B cell (primary cell): ENCODE measurements at regions not wholly inside any gene's neighbourhood (a gene's known extent, or its start where the extent isn't known, plus 50 kb on each side); places are given as distances from the start of the nearest gene placed in this dataset.

Experiments
- ATAC-seq: fragments of 200-7000 bp; cut with Tn5 transposase; one replicate; pipeline ENCODE4 v1.10.0; 2021; ENCODE audit warnings: low read depth, mild to moderate bottlenecking, moderate number of reproducible peaks, moderate library complexity
- CTCF ChIA-PET: fragments of 350-600 bp; sonication (Branson Sonifier 250); formaldehyde crosslinking; loops from one replicate; lab custom pipeline; 2021; ENCODE audit warnings: antibody characterized with exemption, inconsistent platforms; lab: Charles Lee
- POLR2A ChIA-PET: fragments of 350-600 bp; sonication (Branson Sonifier 250); formaldehyde crosslinking; loops from one replicate; lab custom pipeline; 2021; ENCODE audit warnings: antibody characterized with exemption; lab: Charles Lee
- DNase-seq: peaks from one replicate; pipeline ENCODE4 v3.0.0; 2013
- H2AFZ ChIP-seq: 2 replicates; pipeline ENCODE4 v1.6.1; 2012; ENCODE audit warnings: mild to moderate bottlenecking, low read depth, low read length; ENCODE audit not compliant: insufficient read depth, poor library complexity, severe bottlenecking
- H3K27ac ChIP-seq, 2 donors: 1 replicate in 1 of 2; 2 replicates in 1 of 2; pipeline ENCODE4 v1.5.1; 2012 to 2013; ENCODE audit warnings: low read length in 2 of 2, mild to moderate bottlenecking in 2 of 2, moderate library complexity in 1 of 2
- H3K27me3 ChIP-seq, 4 experiments: fragments of 200-600 bp in 1 of 4; sonication (generic) in 1 of 4; replicated peaks in 1 of 4; 1 replicate in 2 of 4; 2 replicates in 2 of 4; pipeline versions ENCODE4 v1.6.1 to v1.7.0; 2013 to 2016; ENCODE audit warnings: low read length in 3 of 4, mild to moderate bottlenecking in 2 of 4, mixed read lengths in 1 of 4, moderate library complexity in 1 of 4; ENCODE audit not compliant: insufficient read depth in 4 of 4, control insufficient read depth in 3 of 4; ENCODE audit errors: control extremely low read depth in 1 of 4
- H3K36me3 ChIP-seq, 2 experiments: replicated peaks in 1 of 2; 1 replicate in 1 of 2; 2 replicates in 1 of 2; pipeline versions ENCODE4 v1.6.1 to v1.7.1; 2013; ENCODE audit warnings: low read length in 1 of 2; ENCODE audit not compliant: insufficient read depth in 2 of 2, control insufficient read depth in 1 of 2; ENCODE audit errors: control extremely low read depth in 1 of 2, extremely low read depth in 1 of 2
- H3K4me1 ChIP-seq, 2 donors: fragments of 200-600 bp in 1 of 2; sonication (generic) in 1 of 2; 1 replicate in 1 of 2; 2 replicates in 1 of 2; pipeline versions ENCODE4 v1.5.1 to v1.6.1; 2013 to 2017; ENCODE audit warnings: low read length in 2 of 2; ENCODE audit not compliant: control insufficient read depth in 2 of 2, insufficient read depth in 2 of 2
- H3K4me2 ChIP-seq: replicated peaks from 2 replicates; pipeline ENCODE3; 2012; ENCODE audit warnings: mild to moderate bottlenecking, low read depth, low read length; ENCODE audit not compliant: poor library complexity, severe bottlenecking
- H3K4me3 ChIP-seq, 5 experiments: fragments of 200-600 bp in 1 of 5; sonication (generic) in 1 of 5; 1 replicate in 3 of 5; 2 replicates in 2 of 5; pipeline versions ENCODE4 v1.5.1 to v1.7.0; 2011 to 2016; ENCODE audit warnings: low read length in 4 of 5, mild to moderate bottlenecking in 4 of 5, low read depth in 2 of 5, control low read depth in 1 of 5, moderate library complexity in 1 of 5; ENCODE audit not compliant: insufficient read depth in 1 of 5; ENCODE audit errors: control extremely low read depth in 1 of 5, extremely low read depth in 1 of 5
- H3K79me2 ChIP-seq: fragments of 200-600 bp; sonication (generic); one replicate; pipeline ENCODE4 v1.6.0; 2016; ENCODE audit warnings: low read length; ENCODE audit not compliant: control insufficient read depth, insufficient read depth
- H3K9ac ChIP-seq: fragments of 200-600 bp; sonication (generic); 2 replicates; pipeline ENCODE4 v1.6.1; 2017; ENCODE audit warnings: mild to moderate bottlenecking, low read length, moderate library complexity
- H3K9me3 ChIP-seq, 3 donors: one replicate each; pipeline versions ENCODE4 v1.6.1 to v1.7.1; 2013; ENCODE audit warnings: low read length in 2 of 3; ENCODE audit not compliant: control insufficient read depth in 2 of 3, insufficient read depth in 1 of 3; ENCODE audit errors: control extremely low read depth in 1 of 3
- H4K20me1 ChIP-seq: 2 replicates; pipeline ENCODE4 v1.6.0; 2012; ENCODE audit warnings: mild to moderate bottlenecking, low read length; ENCODE audit not compliant: insufficient read depth, control insufficient read depth, poor library complexity, severe bottlenecking
- H3K27ac Mint-ChIP-seq: one replicate; pipeline ENCODE4 v1.8.0; 2021; ENCODE audit warnings: mixed read lengths
- H3K27me3 Mint-ChIP-seq: one replicate; pipeline ENCODE4 v1.8.0; 2021; ENCODE audit warnings: mixed read lengths
- H3K4me1 Mint-ChIP-seq: one replicate; pipeline ENCODE4 v1.8.0; 2021; ENCODE audit warnings: mixed read lengths
- H3K4me3 Mint-ChIP-seq: one replicate; pipeline ENCODE4 v1.8.0; 2021; ENCODE audit warnings: mixed read lengths
- H3K9me3 Mint-ChIP-seq: one replicate; pipeline ENCODE4 v1.8.0; 2022; ENCODE audit warnings: mixed read lengths; ENCODE audit not compliant: insufficient read depth
- CTCF ChIP-seq: fragments of 200-600 bp; IDR thresholded peaks from one replicate; pipeline ENCODE4 v1.8.0; 2022; ENCODE audit warnings: antibody characterized with exemption, mild to moderate bottlenecking
- EZH2 ChIP-seq: IDR thresholded peaks from 2 replicates; pipeline ENCODE4 v1.6.1; 2012; ENCODE audit warnings: borderline replicate concordance, low read depth, mild to moderate bottlenecking, moderate library complexity, low read length; ENCODE audit not compliant: insufficient read depth, poor library complexity, severe bottlenecking
- WGBS: methylation state at CpG from one replicate; pipeline ENCODE4 v1.1.5; 2013; ENCODE audit warnings: missing lambda C conversion rate; ENCODE audit not compliant: insufficient coverage; 5-methylcytosine and 5-hydroxymethylcytosine counted together
- intact Hi-C: fragments of 100-400 bp; cut with micrococcal nuclease; formaldehyde crosslinking; loops from one replicate; pipeline ENCODE4 v1.10.0; 2022

- Histone ChIP-seq H3K4me2 (no peak overlapping the region), H3K79me2 (no peaks in the 10 kb centered on the region), H2AFZ (no peak overlapping the region), H3K4me1 (no peaks in the 10 kb centered on the region), H3K27me3 (no peaks in the 10 kb centered on the region), H3K9ac (no peak overlapping the region), H3K27ac (no peak overlapping the region), H3K4me3 (no peak overlapping the region), H4K20me1 (no peaks in the 10 kb centered on the region), H3K9me3 (no peaks in the 10 kb centered on the region), H3K36me3 (no peaks in the 10 kb centered on the region)
- ATAC-seq (no peak), DNase-seq (no peak)
- intact Hi-C loops, result no loop called here
- Mint-ChIP-seq H3K27me3 (no peaks in the 10 kb centered on the region), H3K4me3 (no peak overlapping the region), H3K27ac (no peak overlapping the region), H3K4me1 (no peaks in the 10 kb centered on the region), H3K9me3 (no peaks in the 10 kb centered on the region)
- TF ChIP-seq EZH2 (no peak), CTCF (no peak)
- ChIA-PET POLR2A (no interaction called here), CTCF (no interaction called here)
- WGBS, result no CpG with 5 or more reads among the region's 1 CpG
These were observed 399.4 kb downstream of the SOCS6 start for GRCh38 chr18:70688286-70688685.

DNA sequence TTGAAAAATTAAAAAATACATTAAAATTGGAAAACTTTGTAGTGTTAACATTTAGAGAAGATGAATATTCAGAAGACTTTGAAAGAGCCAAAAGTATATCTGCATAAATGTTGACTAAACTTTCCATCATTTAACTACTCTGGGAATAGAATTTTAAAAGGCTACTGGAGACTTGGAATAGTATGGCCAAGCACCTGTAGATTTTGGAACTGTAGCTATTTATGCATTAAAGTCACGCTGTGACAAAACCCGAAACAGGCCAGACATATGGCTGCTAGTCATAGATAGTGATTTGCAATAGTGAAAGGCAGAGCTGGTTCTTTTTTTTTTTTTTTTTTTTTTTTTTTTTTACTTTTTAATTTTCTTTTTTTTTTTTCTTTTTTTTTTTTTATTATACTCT is 396.0 kb downstream of the SOCS6 start:
- TF ChIP-seq EZH2 (no peak), CTCF (no peak)
- H3K79me2 ChIP-seq, result no peaks in the 10 kb centered on the region
- H3K4me1 ChIP-seq, result no peaks in the 10 kb centered on the region
- H2AFZ ChIP-seq, result no peak overlapping the region
- no peaks in the 10 kb centered on the region for H3K4me1 Mint-ChIP-seq
- no peak overlapping the region for H3K4me3 ChIP-seq
- WGBS, result no CpG with 5 or more reads among the region's 2 CpGs
- DNase-seq (no peak), ATAC-seq (no peak)
- no peak overlapping the region for H3K27ac Mint-ChIP-seq
- H3K9me3 ChIP-seq, result no peaks in the 10 kb centered on the region
- H3K27ac ChIP-seq, result no peak overlapping the region
- ChIA-PET CTCF (no interaction called here), POLR2A (no interaction called here)
- H3K27me3 Mint-ChIP-seq, result no peaks in the 10 kb centered on the region
- no peak overlapping the region for H3K9ac ChIP-seq
- intact Hi-C loops, result no loop called here
- H4K20me1 ChIP-seq, result no peaks in the 10 kb centered on the region
- no peaks in the 10 kb centered on the region for H3K27me3 ChIP-seq
- H3K4me3 Mint-ChIP-seq, result no peak overlapping the region
- no peak overlapping the region for H3K4me2 ChIP-seq
- no peaks in the 10 kb centered on the region for H3K36me3 ChIP-seq
- no peaks in the 10 kb centered on the region for H3K9me3 Mint-ChIP-seq
